ENCODE measurements at regions not wholly inside any gene's neighbourhood (a gene's known extent, or its start where the extent isn't known, plus 50 kb on each side); places are given as distances from the start of the nearest gene placed in this dataset.

DNA sequence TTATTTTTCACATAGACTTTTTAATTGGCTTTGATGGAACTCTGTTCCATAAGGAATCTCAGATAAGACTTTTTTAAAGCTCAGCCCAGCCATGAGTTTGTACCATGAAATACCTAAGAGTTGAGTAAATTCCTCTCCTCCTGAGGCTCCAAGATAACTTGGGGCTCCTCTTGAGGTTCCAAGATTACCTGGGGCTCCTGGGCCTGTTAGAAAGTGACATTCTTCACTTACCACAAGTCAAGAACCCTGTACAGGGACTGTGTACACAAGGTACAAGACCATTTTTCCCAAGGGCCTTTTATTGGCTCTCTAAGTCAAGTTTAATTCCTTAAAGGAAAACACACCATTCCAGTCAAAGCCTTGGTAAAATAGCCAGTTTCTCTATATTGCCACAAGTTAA, 111.3 kb upstream of the PRR20G start:
- Histone ChIP-seq H3K4me2 (no peak overlapping the region), H3K4me1 (ENCODE audit: control insufficient read depth in 1 of 2, insufficient read depth in 2 of 2, low read depth in 1 of 2, low read length in 1 of 2) (no peaks in the 10 kb centered on the region), H3K27ac (ENCODE audit: low read depth in 2 of 2, low read length in 1 of 2) (no peak overlapping the region), H3K27me3 (ENCODE audit: insufficient read depth) (no peaks in the 10 kb centered on the region), H3F3A (replicated peaks; ENCODE audit: insufficient read depth) (no peaks in the 10 kb centered on the region), H4K20me1 (ENCODE audit: insufficient read depth) (no peaks in the 10 kb centered on the region), H2AFZ (ENCODE audit: low read depth) (no peak overlapping the region), H3K36me3 (replicated peaks in 1 of 2; ENCODE audit: control insufficient read depth in 1 of 2, insufficient read depth in 2 of 2, low read length in 1 of 2) (no peaks in the 10 kb centered on the region), H3K9me2 (no peaks in the 10 kb centered on the region), H3K9ac (no peak overlapping the region), H3K79me2 (ENCODE audit: insufficient read depth) (no peaks in the 10 kb centered on the region), H3K4me3 (ENCODE audit: low read depth in 2 of 2, low read length in 1 of 2) (no peak overlapping the region), H3K9me3 (no peaks in the 10 kb centered on the region)
- CTCF ChIA-PET, result interaction anchor here (1.1 kb wide), 1 partner anchor 8 kb away, joined by 5 read pairs; no protein-coding TSS in a partner anchor
- POLR2A ChIA-PET, result no interaction called here
- TF ChIP-seq SIN3A (IDR thresholded peaks at IDR 0.05; ENCODE audit: borderline replicate concordance, low read depth, low read length) (no peak), TEAD4 (IDR thresholded peaks at IDR 0.05; ENCODE audit: borderline replicate concordance, insufficient read depth) (no peak), CHD2 (IDR thresholded peaks at IDR 0.05; ENCODE audit: low read length, partially characterized antibody) (no peak), EZH2phosphoT487 (IDR thresholded peaks at IDR 0.05; ENCODE audit: borderline replicate concordance, low read depth) (no peak), SMC3 (IDR thresholded peaks at IDR 0.05; ENCODE audit: low read depth, low read length) (no peak), RXRA (IDR thresholded peaks at IDR 0.05; ENCODE audit: borderline replicate concordance, low read depth) (no peak), RCOR1 (IDR thresholded peaks at IDR 0.05; ENCODE audit: low read length) (no peak), TCF12 (IDR thresholded peaks at IDR 0.05) (no peak)
- TF ChIP-seq, protein P1, sequence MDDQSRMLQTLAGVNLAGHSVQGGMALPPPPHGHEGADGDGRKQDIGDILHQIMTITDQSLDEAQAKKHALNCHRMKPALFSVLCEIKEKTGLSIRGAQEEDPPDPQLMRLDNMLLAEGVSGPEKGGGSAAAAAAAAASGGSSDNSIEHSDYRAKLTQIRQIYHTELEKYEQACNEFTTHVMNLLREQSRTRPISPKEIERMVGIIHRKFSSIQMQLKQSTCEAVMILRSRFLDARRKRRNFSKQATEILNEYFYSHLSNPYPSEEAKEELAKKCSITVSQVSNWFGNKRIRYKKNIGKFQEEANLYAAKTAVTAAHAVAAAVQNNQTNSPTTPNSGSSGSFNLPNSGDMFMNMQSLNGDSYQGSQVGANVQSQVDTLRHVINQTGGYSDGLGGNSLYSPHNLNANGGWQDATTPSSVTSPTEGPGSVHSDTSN (IDR thresholded peaks at IDR 0.05), result no peak
- TF ChIP-seq, protein P2, sequence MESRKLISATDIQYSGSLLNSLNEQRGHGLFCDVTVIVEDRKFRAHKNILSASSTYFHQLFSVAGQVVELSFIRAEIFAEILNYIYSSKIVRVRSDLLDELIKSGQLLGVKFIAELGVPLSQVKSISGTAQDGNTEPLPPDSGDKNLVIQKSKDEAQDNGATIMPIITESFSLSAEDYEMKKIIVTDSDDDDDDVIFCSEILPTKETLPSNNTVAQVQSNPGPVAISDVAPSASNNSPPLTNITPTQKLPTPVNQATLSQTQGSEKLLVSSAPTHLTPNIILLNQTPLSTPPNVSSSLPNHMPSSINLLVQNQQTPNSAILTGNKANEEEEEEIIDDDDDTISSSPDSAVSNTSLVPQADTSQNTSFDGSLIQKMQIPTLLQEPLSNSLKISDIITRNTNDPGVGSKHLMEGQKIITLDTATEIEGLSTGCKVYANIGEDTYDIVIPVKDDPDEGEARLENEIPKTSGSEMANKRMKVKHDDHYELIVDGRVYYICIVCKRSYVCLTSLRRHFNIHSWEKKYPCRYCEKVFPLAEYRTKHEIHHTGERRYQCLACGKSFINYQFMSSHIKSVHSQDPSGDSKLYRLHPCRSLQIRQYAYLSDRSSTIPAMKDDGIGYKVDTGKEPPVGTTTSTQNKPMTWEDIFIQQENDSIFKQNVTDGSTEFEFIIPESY (IDR thresholded peaks at IDR 0.05; ENCODE audit: borderline replicate concordance, low read depth), result no peak
- TF ChIP-seq, protein P3, sequence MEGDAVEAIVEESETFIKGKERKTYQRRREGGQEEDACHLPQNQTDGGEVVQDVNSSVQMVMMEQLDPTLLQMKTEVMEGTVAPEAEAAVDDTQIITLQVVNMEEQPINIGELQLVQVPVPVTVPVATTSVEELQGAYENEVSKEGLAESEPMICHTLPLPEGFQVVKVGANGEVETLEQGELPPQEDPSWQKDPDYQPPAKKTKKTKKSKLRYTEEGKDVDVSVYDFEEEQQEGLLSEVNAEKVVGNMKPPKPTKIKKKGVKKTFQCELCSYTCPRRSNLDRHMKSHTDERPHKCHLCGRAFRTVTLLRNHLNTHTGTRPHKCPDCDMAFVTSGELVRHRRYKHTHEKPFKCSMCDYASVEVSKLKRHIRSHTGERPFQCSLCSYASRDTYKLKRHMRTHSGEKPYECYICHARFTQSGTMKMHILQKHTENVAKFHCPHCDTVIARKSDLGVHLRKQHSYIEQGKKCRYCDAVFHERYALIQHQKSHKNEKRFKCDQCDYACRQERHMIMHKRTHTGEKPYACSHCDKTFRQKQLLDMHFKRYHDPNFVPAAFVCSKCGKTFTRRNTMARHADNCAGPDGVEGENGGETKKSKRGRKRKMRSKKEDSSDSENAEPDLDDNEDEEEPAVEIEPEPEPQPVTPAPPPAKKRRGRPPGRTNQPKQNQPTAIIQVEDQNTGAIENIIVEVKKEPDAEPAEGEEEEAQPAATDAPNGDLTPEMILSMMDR (IDR thresholded peaks at IDR 0.05), result no peak
- DNase-seq, result no peak

DNA sequence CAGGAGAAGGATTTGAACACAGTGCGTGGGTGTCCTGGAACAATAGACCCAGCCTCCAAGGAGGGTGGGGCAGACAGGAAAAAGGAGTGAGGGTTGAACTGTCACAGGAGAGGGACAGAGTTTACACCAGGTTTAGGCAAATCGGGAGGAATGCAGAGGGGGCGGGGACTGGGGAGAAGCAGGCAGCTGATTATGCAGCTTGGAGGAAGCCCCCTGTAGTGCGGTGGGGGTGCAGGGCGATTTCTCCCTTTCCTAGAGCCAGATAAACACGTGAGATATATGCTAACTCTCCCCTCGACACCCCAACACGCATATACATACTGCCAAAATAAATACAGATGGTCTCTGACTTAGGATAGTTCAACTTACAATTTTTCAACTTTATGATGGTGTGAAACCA, 108.6 kb upstream of the PRR20G start:
- WGBS (ENCODE audit: low lambda C conversion rate), result 54% methylated on average over 8 of the region's 8 CpGs
- no peak overlapping the region for H3K4me2 ChIP-seq
- no peak overlapping the region for H2AFZ ChIP-seq (ENCODE audit: low read depth)
- no peaks in the 10 kb centered on the region for H3F3A ChIP-seq (replicated peaks; ENCODE audit: insufficient read depth)
- CTCF ChIA-PET, result no interaction called here
- H3K4me3 ChIP-seq (ENCODE audit: low read depth in 2 of 2, low read length in 1 of 2), result no peak overlapping the region
- peaks cover 0 to under 1% of the 10 kb centered on the region in 2 experiments; a peak in 1 of 4 replicates for H3K4me1 ChIP-seq (ENCODE audit: control insufficient read depth in 1 of 2, insufficient read depth in 2 of 2, low read depth in 1 of 2, low read length in 1 of 2)
- no peaks in the 10 kb centered on the region for H4K20me1 ChIP-seq (ENCODE audit: insufficient read depth)
- no peak for DNase-seq
- H3K36me3 ChIP-seq (replicated peaks in 1 of 2; ENCODE audit: control insufficient read depth in 1 of 2, insufficient read depth in 2 of 2, low read length in 1 of 2), result no peaks in the 10 kb centered on the region
- POLR2A ChIA-PET, result no interaction called here
- H3K79me2 ChIP-seq (ENCODE audit: insufficient read depth), result no peaks in the 10 kb centered on the region
- H3K27ac ChIP-seq (ENCODE audit: low read depth in 2 of 2, low read length in 1 of 2), result no peak overlapping the region
- H3K9ac ChIP-seq, result no peak overlapping the region
- H3K9me2 ChIP-seq, result no peaks in the 10 kb centered on the region
- no peaks in the 10 kb centered on the region for H3K27me3 ChIP-seq (ENCODE audit: insufficient read depth)
- H3K9me3 ChIP-seq, result no peaks in the 10 kb centered on the region
- TF ChIP-seq, protein P4, sequence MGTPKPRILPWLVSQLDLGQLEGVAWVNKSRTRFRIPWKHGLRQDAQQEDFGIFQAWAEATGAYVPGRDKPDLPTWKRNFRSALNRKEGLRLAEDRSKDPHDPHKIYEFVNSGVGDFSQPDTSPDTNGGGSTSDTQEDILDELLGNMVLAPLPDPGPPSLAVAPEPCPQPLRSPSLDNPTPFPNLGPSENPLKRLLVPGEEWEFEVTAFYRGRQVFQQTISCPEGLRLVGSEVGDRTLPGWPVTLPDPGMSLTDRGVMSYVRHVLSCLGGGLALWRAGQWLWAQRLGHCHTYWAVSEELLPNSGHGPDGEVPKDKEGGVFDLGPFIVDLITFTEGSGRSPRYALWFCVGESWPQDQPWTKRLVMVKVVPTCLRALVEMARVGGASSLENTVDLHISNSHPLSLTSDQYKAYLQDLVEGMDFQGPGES (IDR thresholded peaks at IDR 0.05; ENCODE audit: low read depth, low read length), result no peak
- TF ChIP-seq TAF1 (IDR thresholded peaks at IDR 0.05; ENCODE audit: borderline replicate concordance, low read depth, low read length) (no peak), NFIC (IDR thresholded peaks at IDR 0.05; ENCODE audit: borderline replicate concordance) (no peak), RAD21 (IDR thresholded peaks at IDR 0.05; ENCODE audit: low read length) (no peak), SMC3 (IDR thresholded peaks at IDR 0.05; ENCODE audit: low read depth, low read length) (no peak)
- TF ChIP-seq, protein P2 (IDR thresholded peaks at IDR 0.05; ENCODE audit: borderline replicate concordance, low read depth), result no peak
- TF ChIP-seq, protein P3 (IDR thresholded peaks at IDR 0.05), result no peak
- TF ChIP-seq, protein P5, sequence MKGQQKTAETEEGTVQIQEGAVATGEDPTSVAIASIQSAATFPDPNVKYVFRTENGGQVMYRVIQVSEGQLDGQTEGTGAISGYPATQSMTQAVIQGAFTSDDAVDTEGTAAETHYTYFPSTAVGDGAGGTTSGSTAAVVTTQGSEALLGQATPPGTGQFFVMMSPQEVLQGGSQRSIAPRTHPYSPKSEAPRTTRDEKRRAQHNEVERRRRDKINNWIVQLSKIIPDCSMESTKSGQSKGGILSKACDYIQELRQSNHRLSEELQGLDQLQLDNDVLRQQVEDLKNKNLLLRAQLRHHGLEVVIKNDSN (IDR thresholded peaks at IDR 0.05; ENCODE audit: borderline replicate concordance, low read depth), result no peak

Data from SK-N-SH (cell line).